ENCODE measurements at regions not wholly inside any gene's neighbourhood (a gene's known extent, or its start where the extent isn't known, plus 50 kb on each side); places are given as distances from the start of the nearest gene placed in this dataset.

- H3K4me3 ChIP-seq (ENCODE audit: low read depth, low read length), result no peak overlapping the region
- no peak for DNase-seq (ENCODE audit: low read depth)
- TF ChIP-seq CTCF (IDR thresholded peaks at IDR 0.05; ENCODE audit: insufficient read depth, low read depth, low read length), result no peak
Observed at GRCh38 chr2:212901604-212902275, 249.7 kb downstream of the IKZF2 start.

- no peak for TF ChIP-seq CTCF (IDR thresholded peaks at IDR 0.05; ENCODE audit: insufficient read depth, low read depth, low read length)
- no peak overlapping the region for H3K4me3 ChIP-seq (ENCODE audit: low read depth, low read length)
- no peak for DNase-seq (ENCODE audit: low read depth)
Observed at GRCh38 chr2:212900715-212901114, 250.7 kb downstream of the IKZF2 start.

- TF ChIP-seq CTCF (IDR thresholded peaks at IDR 0.05; ENCODE audit: insufficient read depth, low read depth, low read length), result no peak
- no peak for DNase-seq (ENCODE audit: low read depth)
- H3K4me3 ChIP-seq (ENCODE audit: low read depth, low read length), result no peak overlapping the region
Observed at GRCh38 chr2:212898011-212898410, 253.4 kb downstream of the IKZF2 start.

GRCh38 chr2:212897296-212897695, 254.1 kb downstream of the IKZF2 start:
- TF ChIP-seq CTCF (IDR thresholded peaks at IDR 0.05; ENCODE audit: insufficient read depth, low read depth, low read length), result no peak
- DNase-seq (ENCODE audit: low read depth), result no peak
- H3K4me3 ChIP-seq (ENCODE audit: low read depth, low read length), result no peak overlapping the region

- H3K4me3 ChIP-seq (ENCODE audit: low read depth, low read length), result no peak overlapping the region
- no peak for DNase-seq (ENCODE audit: low read depth)
- TF ChIP-seq CTCF (IDR thresholded peaks at IDR 0.05; ENCODE audit: insufficient read depth, low read depth, low read length), result no peak
Observed at GRCh38 chr2:212894026-212894425, 257.4 kb downstream of the IKZF2 start.

- no peak overlapping the region for H3K4me3 ChIP-seq (ENCODE audit: low read depth, low read length)
- no peak for TF ChIP-seq CTCF (IDR thresholded peaks at IDR 0.05; ENCODE audit: insufficient read depth, low read depth, low read length)
- DNase-seq (ENCODE audit: low read depth), result no peak
Observed at GRCh38 chr2:212893216-212893615, 258.2 kb downstream of the IKZF2 start.

GRCh38 chr2:212892193-212892592, 259.2 kb downstream of the IKZF2 start:
- no peak overlapping the region for H3K4me3 ChIP-seq (ENCODE audit: low read depth, low read length)
- TF ChIP-seq CTCF (IDR thresholded peaks at IDR 0.05; ENCODE audit: insufficient read depth, low read depth, low read length), result peak; percentile 49
- DNase-seq (ENCODE audit: low read depth), result peak; percentile 58
